Neural cell (in vitro differentiated cells): ENCODE measurements at regions not wholly inside any gene's neighbourhood (a gene's known extent, or its start where the extent isn't known, plus 50 kb on each side); places are given as distances from the start of the nearest gene placed in this dataset.

Experiments used
- H2AFZ ChIP-seq: fragments of 200-600, 300-800 bp; sonication (generic), shearing (Covaris generic); 2 replicates; pipeline ENCODE4 v1.6.0; 2014; ENCODE audit warnings: low read depth, mild to moderate bottlenecking, antibody characterized with exemption, low read length, moderate library complexity
- H3F3A ChIP-seq: fragments of 200-600 bp; shearing (Covaris generic); 2 replicates; pipeline ENCODE4 v1.6.1; 2016; ENCODE audit warnings: mild to moderate bottlenecking, moderate library complexity, mixed read lengths, antibody characterized with exemption, low read length; ENCODE audit not compliant: insufficient read depth, poor library complexity, severe bottlenecking
- H3K27ac ChIP-seq: fragments of 200-600, 300-800 bp; sonication (generic), shearing (Covaris generic); 2 replicates; pipeline ENCODE4 v1.5.1; 2014; ENCODE audit warnings: mild to moderate bottlenecking, low read length, moderate library complexity
- H3K27me3 ChIP-seq: fragments of 300-800, 200-600 bp; sonication (generic), shearing (Covaris generic); 2 replicates; pipeline ENCODE4 v1.6.0; 2014; ENCODE audit warnings: mild to moderate bottlenecking, low read depth, low read length, moderate library complexity; ENCODE audit not compliant: insufficient read depth
- H3K36me3 ChIP-seq: fragments of 300-800, 200-600 bp; sonication (generic), shearing (Covaris generic); 2 replicates; pipeline ENCODE4 v1.5.1; 2014; ENCODE audit warnings: mild to moderate bottlenecking, antibody characterized with exemption, low read length, moderate library complexity; ENCODE audit not compliant: insufficient read depth
- H3K4me2 ChIP-seq: fragments of 300-800, 200-600 bp; sonication (generic), shearing (Covaris generic); 2 replicates; pipeline ENCODE4 v1.6.0; 2014; ENCODE audit warnings: mild to moderate bottlenecking, low read length
- H3K4me3 ChIP-seq: fragments of 300-800, 200-600 bp; sonication (generic), shearing (Covaris generic); 2 replicates; pipeline ENCODE4 v1.5.1; 2014; ENCODE audit warnings: mild to moderate bottlenecking, low read length, moderate library complexity
- H3K79me2 ChIP-seq: fragments of 200-600 bp; shearing (Covaris generic); replicated peaks from 2 replicates; pipeline ENCODE4 v1.6.0; 2014; ENCODE audit warnings: mild to moderate bottlenecking, low read length, moderate library complexity; ENCODE audit not compliant: insufficient read depth
- H3K9ac ChIP-seq: fragments of 300-800, 200-600 bp; sonication (generic), shearing (Covaris generic); 2 replicates; pipeline ENCODE4 v1.6.1; 2016; ENCODE audit warnings: mild to moderate bottlenecking, low read length, mixed read lengths
- H3K9me2 ChIP-seq: fragments of 200-600 bp; shearing (Covaris generic); 2 replicates; pipeline ENCODE4 v1.6.1; 2016; ENCODE audit warnings: mild to moderate bottlenecking, low read length, mixed read lengths; ENCODE audit not compliant: insufficient read depth
- H3K9me3 ChIP-seq: fragments of 200-600, 300-800 bp; sonication (generic), shearing (Covaris generic); 2 replicates; pipeline ENCODE4 v1.6.1; 2016; ENCODE audit warnings: mild to moderate bottlenecking, mixed run types, low read length, moderate library complexity, mixed read lengths
- H4K20me1 ChIP-seq: fragments of 200-600 bp; shearing (Covaris generic); 2 replicates; pipeline ENCODE4 v1.6.1; 2016; ENCODE audit warnings: mild to moderate bottlenecking, mixed run types; ENCODE audit not compliant: insufficient read depth
- CTCF ChIP-seq: fragments of 450-650 bp; IDR thresholded peaks from 2 replicates; pipeline ENCODE4 v1.5.1; 2014; ENCODE audit warnings: antibody characterized with exemption, mild to moderate bottlenecking, moderate library complexity; ENCODE audit not compliant: poor library complexity, severe bottlenecking
- EP300 ChIP-seq: fragments of 450-650 bp; conservative IDR thresholded peaks from 2 replicates; pipeline ENCODE4 v1.6.1; 2014; ENCODE audit warnings: antibody characterized with exemption, mild to moderate bottlenecking, moderate library complexity; ENCODE audit not compliant: poor library complexity, severe bottlenecking
- EZH2 ChIP-seq: fragments of 200-600, 300-800 bp; shearing (Covaris generic), sonication (generic); IDR thresholded peaks from 2 replicates; pipeline ENCODE4 v1.6.1; 2014; ENCODE audit warnings: antibody characterized with exemption, low read length, borderline replicate concordance, mild to moderate bottlenecking; ENCODE audit not compliant: insufficient read depth, poor library complexity, severe bottlenecking
- MXI1 ChIP-seq: fragments of 450-650 bp; conservative IDR thresholded peaks from 2 replicates; pipeline ENCODE4 v1.6.1; 2014; ENCODE audit warnings: antibody characterized with exemption, mild to moderate bottlenecking; ENCODE audit not compliant: poor library complexity, severe bottlenecking
- POLR2AphosphoS5 ChIP-seq: IDR thresholded peaks from 2 replicates; pipeline ENCODE4 v1.6.1; 2012
- RAD21 ChIP-seq: fragments of 450-650 bp; conservative IDR thresholded peaks from 2 replicates; pipeline ENCODE4 v1.6.1; 2014; ENCODE audit warnings: antibody characterized with exemption, mild to moderate bottlenecking, moderate library complexity
- SMC3 ChIP-seq: fragments of 450-650 bp; conservative IDR thresholded peaks from 2 replicates; pipeline ENCODE4 v1.6.1; 2014; ENCODE audit warnings: antibody characterized with exemption, mild to moderate bottlenecking, moderate library complexity; ENCODE audit not compliant: poor library complexity
- TAF1 ChIP-seq: IDR thresholded peaks from 2 replicates; pipeline ENCODE4 v1.6.1; 2012; ENCODE audit warnings: low read depth
- TF ChIP-seq, protein P1 (sequence below): IDR thresholded peaks from 2 replicates; pipeline ENCODE4 v1.6.1; 2012; ENCODE audit warnings: borderline replicate concordance

GRCh38 chr16:73616166-73616753 lies 568.3 kb upstream of the ZFHX3 start:
- TF ChIP-seq EZH2 (no peak), TAF1 (no peak), EP300 (no peak), POLR2AphosphoS5 (no peak), SMC3 (no peak), RAD21 (no peak), MXI1 (no peak), CTCF (no peak)
- TF ChIP-seq, protein P1, sequence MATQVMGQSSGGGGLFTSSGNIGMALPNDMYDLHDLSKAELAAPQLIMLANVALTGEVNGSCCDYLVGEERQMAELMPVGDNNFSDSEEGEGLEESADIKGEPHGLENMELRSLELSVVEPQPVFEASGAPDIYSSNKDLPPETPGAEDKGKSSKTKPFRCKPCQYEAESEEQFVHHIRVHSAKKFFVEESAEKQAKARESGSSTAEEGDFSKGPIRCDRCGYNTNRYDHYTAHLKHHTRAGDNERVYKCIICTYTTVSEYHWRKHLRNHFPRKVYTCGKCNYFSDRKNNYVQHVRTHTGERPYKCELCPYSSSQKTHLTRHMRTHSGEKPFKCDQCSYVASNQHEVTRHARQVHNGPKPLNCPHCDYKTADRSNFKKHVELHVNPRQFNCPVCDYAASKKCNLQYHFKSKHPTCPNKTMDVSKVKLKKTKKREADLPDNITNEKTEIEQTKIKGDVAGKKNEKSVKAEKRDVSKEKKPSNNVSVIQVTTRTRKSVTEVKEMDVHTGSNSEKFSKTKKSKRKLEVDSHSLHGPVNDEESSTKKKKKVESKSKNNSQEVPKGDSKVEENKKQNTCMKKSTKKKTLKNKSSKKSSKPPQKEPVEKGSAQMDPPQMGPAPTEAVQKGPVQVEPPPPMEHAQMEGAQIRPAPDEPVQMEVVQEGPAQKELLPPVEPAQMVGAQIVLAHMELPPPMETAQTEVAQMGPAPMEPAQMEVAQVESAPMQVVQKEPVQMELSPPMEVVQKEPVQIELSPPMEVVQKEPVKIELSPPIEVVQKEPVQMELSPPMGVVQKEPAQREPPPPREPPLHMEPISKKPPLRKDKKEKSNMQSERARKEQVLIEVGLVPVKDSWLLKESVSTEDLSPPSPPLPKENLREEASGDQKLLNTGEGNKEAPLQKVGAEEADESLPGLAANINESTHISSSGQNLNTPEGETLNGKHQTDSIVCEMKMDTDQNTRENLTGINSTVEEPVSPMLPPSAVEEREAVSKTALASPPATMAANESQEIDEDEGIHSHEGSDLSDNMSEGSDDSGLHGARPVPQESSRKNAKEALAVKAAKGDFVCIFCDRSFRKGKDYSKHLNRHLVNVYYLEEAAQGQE: no peak
- H3K9me3 ChIP-seq: no peaks in the 10 kb centered on the region
- H3K4me2 ChIP-seq: no peak overlapping the region
- no peak overlapping the region for H3K9ac ChIP-seq
- H3K36me3 ChIP-seq: no peaks in the 10 kb centered on the region
- H3K79me2 ChIP-seq: no peaks in the 10 kb centered on the region
- peak overlapping the region; percentile 18 for H3K27ac ChIP-seq
- peaks cover 3% of the 10 kb centered on the region for H3F3A ChIP-seq
- no peaks in the 10 kb centered on the region for H4K20me1 ChIP-seq
- H3K9me2 ChIP-seq: no peaks in the 10 kb centered on the region
- H3K27me3 ChIP-seq: no peaks in the 10 kb centered on the region
- no peak overlapping the region for H2AFZ ChIP-seq
- H3K4me3 ChIP-seq: no peak overlapping the region

GRCh38 chr16:73615071-73615940 lies 567.4 kb upstream of the ZFHX3 start:
- TF ChIP-seq CTCF (no peak), RAD21 (no peak), EP300 (no peak), POLR2AphosphoS5 (no peak)
- no peak overlapping the region for H3K4me2 ChIP-seq

More at GRCh38 chr16:73615071-73615940, 567.4 kb upstream of the ZFHX3 start:
- no peaks in the 10 kb centered on the region for H3K36me3 ChIP-seq
- H2AFZ ChIP-seq: no peak overlapping the region
- H3K9me2 ChIP-seq: no peaks in the 10 kb centered on the region
- no peak overlapping the region for H3K27ac ChIP-seq
- H3F3A ChIP-seq: peaks cover 3% of the 10 kb centered on the region
- no peak overlapping the region for H3K4me3 ChIP-seq
- H3K9ac ChIP-seq: no peak overlapping the region
- no peaks in the 10 kb centered on the region for H3K9me3 ChIP-seq
- no peaks in the 10 kb centered on the region for H3K27me3 ChIP-seq
- H4K20me1 ChIP-seq: no peaks in the 10 kb centered on the region
- H3K79me2 ChIP-seq: no peaks in the 10 kb centered on the region
